H1 (cell line): ENCODE measurements at regions not wholly inside any gene's neighbourhood (a gene's known extent, or its start where the extent isn't known, plus 50 kb on each side); places are given as distances from the start of the nearest gene placed in this dataset.

Experiments
- CTCF ChIA-PET: fragments of 300-600 bp; sonication (Branson Sonifier 250); formaldehyde crosslinking; loops from one replicate; lab custom pipeline; 2021; ENCODE audit not compliant: partially characterized antibody; lab: Charles Lee
- POLR2A ChIA-PET: fragments of 300-600 bp; sonication (Branson Sonifier 250); formaldehyde crosslinking; loops from one replicate; lab custom pipeline; 2021; ENCODE audit warnings: inconsistent platforms; ENCODE audit not compliant: partially characterized antibody; lab: Charles Lee
- DNase-seq, 2 experiments: peaks; one replicate each; pipeline versions ENCODE4 v3.0.0 to v3.0.0-alpha.2; 2010 to 2022; ENCODE audit warnings: low spot score in 2 of 2, low read depth in 1 of 2, mixed read lengths in 1 of 2
- FAIRE-seq: peaks from 2 replicates; lab custom pipeline; 2011; peaks lifted over from hg19 to GRCh38; lab: Jason Lieb, UNC
- H2AFZ ChIP-seq: 2 replicates; pipeline ENCODE4 v1.8.1; 2012; ENCODE audit warnings: low read length, inconsistent platforms
- H2AK5ac ChIP-seq: 2 replicates; pipeline ENCODE4 v1.6.1; 2013; ENCODE audit warnings: low read depth, low read length
- H2BK120ac ChIP-seq: replicated peaks from 2 replicates; pipeline ENCODE3; 2013; ENCODE audit warnings: low read depth, low read length, inconsistent platforms
- H2BK12ac ChIP-seq: 2 replicates; pipeline ENCODE4 v1.6.1; 2013; ENCODE audit warnings: low read depth, low read length
- H2BK15ac ChIP-seq: 2 replicates; pipeline ENCODE4 v1.6.1; 2013; ENCODE audit warnings: low read length
- H2BK20ac ChIP-seq: 2 replicates; pipeline ENCODE4 v1.6.1; 2013; ENCODE audit warnings: low read length
- H2BK5ac ChIP-seq: 2 replicates; pipeline ENCODE4 v1.6.1; 2013; ENCODE audit warnings: low read depth, low read length
- H3K14ac ChIP-seq: 2 replicates; pipeline ENCODE4 v1.6.1; 2013; ENCODE audit warnings: inconsistent platforms; ENCODE audit not compliant: insufficient read length
- H3K18ac ChIP-seq: 2 replicates; pipeline ENCODE4 v1.6.1; 2013; ENCODE audit warnings: low read length; ENCODE audit errors: extremely low read depth
- H3K23ac ChIP-seq: 2 replicates; pipeline ENCODE4 v1.6.1; 2013; ENCODE audit warnings: inconsistent platforms; ENCODE audit not compliant: insufficient read length
- H3K23me2 ChIP-seq: 2 replicates; pipeline ENCODE4 v1.6.1; 2013; ENCODE audit warnings: low read depth, low read length
- H3K27ac ChIP-seq: 2 replicates; pipeline ENCODE4 v1.6.1; 2011; ENCODE audit warnings: low read depth, low read length, inconsistent platforms
- H3K27me3 ChIP-seq, 4 experiments: replicated peaks in 1 of 4; 1 replicate in 1 of 4; 2 replicates in 3 of 4; pipeline versions ENCODE4 v1.6.1 to v1.8.1; 2011 to 2013; ENCODE audit warnings: low read length in 3 of 4, mild to moderate bottlenecking in 3 of 4, inconsistent platforms in 2 of 4, mixed read lengths in 2 of 4, moderate library complexity in 1 of 4; ENCODE audit not compliant: control insufficient read depth in 3 of 4, insufficient read depth in 3 of 4; ENCODE audit errors: extremely low read depth in 1 of 4
- H3K36me3 ChIP-seq, 4 experiments: 2 replicates each; pipeline versions ENCODE4 v1.6.1 to v1.8.1; 2011 to 2013; ENCODE audit warnings: mild to moderate bottlenecking in 4 of 4, low read length in 3 of 4, moderate library complexity in 2 of 4, control low read depth in 1 of 4, inconsistent platforms in 1 of 4; ENCODE audit not compliant: insufficient read depth in 4 of 4, control insufficient read depth in 2 of 4
- H3K4ac ChIP-seq: replicated peaks from 2 replicates; pipeline ENCODE3; 2013; ENCODE audit warnings: low read length, low read depth, mixed read lengths, inconsistent platforms; ENCODE audit not compliant: insufficient read length
- H3K4me1 ChIP-seq, 4 experiments: replicated peaks in 1 of 4; 1 replicate in 1 of 4; 2 replicates in 3 of 4; pipeline versions ENCODE4 v1.6.1 to v1.8.1; 2011 to 2013; ENCODE audit warnings: low read length in 3 of 4, inconsistent platforms in 2 of 4, mixed read lengths in 1 of 4; ENCODE audit not compliant: insufficient read depth in 4 of 4, control insufficient read depth in 3 of 4
- H3K4me2 ChIP-seq, 2 experiments: 2 replicates each; pipeline versions ENCODE4 v1.6.1 to v1.8.1; 2011 to 2013; ENCODE audit warnings: low read depth in 2 of 2, low read length in 2 of 2, control low read depth in 1 of 2, inconsistent platforms in 1 of 2, mild to moderate bottlenecking in 1 of 2; ENCODE audit not compliant: insufficient read depth in 1 of 2
- H3K4me3 ChIP-seq, 4 experiments: fragments of 200-600, 300-600 bp in 1 of 4; sonication (generic), shearing (Covaris generic), sonication (Bioruptor Twin) in 1 of 4; 2 replicates each; pipeline versions ENCODE4 v1.5.1 to v1.8.1; 2011 to 2016; ENCODE audit warnings: low read length in 4 of 4, low read depth in 3 of 4, control low read depth in 2 of 4, inconsistent platforms in 2 of 4, mild to moderate bottlenecking in 2 of 4, mixed read lengths in 1 of 4, moderate library complexity in 1 of 4; ENCODE audit not compliant: insufficient read depth in 2 of 4; ENCODE audit errors: extremely low read depth in 1 of 4
- H3K56ac ChIP-seq: replicated peaks from 2 replicates; pipeline ENCODE3; 2013; ENCODE audit warnings: low read depth, mild to moderate bottlenecking, mixed read lengths, low read length, inconsistent platforms; ENCODE audit not compliant: insufficient read length
- H3K79me1 ChIP-seq: 2 replicates; pipeline ENCODE4 v1.6.1; 2013; ENCODE audit warnings: low read depth, low read length, control low read depth
- H3K79me2 ChIP-seq, 2 experiments: 2 replicates each; pipeline versions ENCODE4 v1.6.1 to v1.8.1; 2012 to 2013; ENCODE audit warnings: low read length in 2 of 2, mild to moderate bottlenecking in 2 of 2, inconsistent platforms in 1 of 2; ENCODE audit not compliant: insufficient read depth in 2 of 2, control insufficient read depth in 1 of 2
- H3K9ac ChIP-seq, 4 experiments: replicated peaks in 1 of 4; 1 replicate in 1 of 4; 2 replicates in 3 of 4; pipeline versions ENCODE4 v1.6.1 to v1.8.1; 2011 to 2013; ENCODE audit warnings: low read depth in 3 of 4, low read length in 3 of 4, control low read depth in 2 of 4, mild to moderate bottlenecking in 2 of 4, moderate library complexity in 2 of 4, inconsistent platforms in 1 of 4; ENCODE audit errors: extremely low read depth in 1 of 4
- H3K9me3 ChIP-seq, 2 experiments: 2 replicates each; pipeline versions ENCODE4 v1.6.1 to v1.8.1; 2012 to 2013; ENCODE audit warnings: mild to moderate bottlenecking in 2 of 2, moderate library complexity in 2 of 2, control low read depth in 1 of 2, inconsistent platforms in 1 of 2, low read depth in 1 of 2, low read length in 1 of 2, mixed read lengths in 1 of 2; ENCODE audit not compliant: insufficient read depth in 2 of 2
- H4K20me1 ChIP-seq, 2 experiments: replicated peaks in 1 of 2; 2 replicates each; pipeline versions ENCODE3 to v1.8.1; 2011 to 2013; ENCODE audit warnings: inconsistent platforms in 2 of 2, low read length in 2 of 2, mild to moderate bottlenecking in 1 of 2; ENCODE audit not compliant: insufficient read depth in 2 of 2, control insufficient read depth in 1 of 2
- H4K5ac ChIP-seq: 2 replicates; pipeline ENCODE4 v1.6.1; 2013; ENCODE audit warnings: low read length, low read depth, mixed read lengths, inconsistent platforms; ENCODE audit not compliant: insufficient read length
- H4K8ac ChIP-seq: 2 replicates; pipeline ENCODE4 v1.8.0; 2013; ENCODE audit warnings: mild to moderate bottlenecking, moderate library complexity, low read length, inconsistent platforms; ENCODE audit not compliant: insufficient read depth; ENCODE audit errors: extremely low read depth
- H4K91ac ChIP-seq: replicated peaks from 2 replicates; pipeline ENCODE3; 2013; ENCODE audit warnings: low read length, mixed read lengths, inconsistent platforms; ENCODE audit not compliant: insufficient read length
- CBX8 ChIP-seq: fragments of 300-800, 300-1000 bp; sonication (generic); IDR thresholded peaks from 2 replicates; pipeline ENCODE4 v1.7.1; 2016; ENCODE audit warnings: low read depth, low read length, borderline replicate concordance
- RAD21 ChIP-seq, 2 experiments: IDR thresholded peaks in 1 of 2; conservative IDR thresholded peaks in 1 of 2; 2 replicates each; pipeline ENCODE4 v1.6.1; 2011; ENCODE audit warnings: low read depth in 2 of 2, low read length in 2 of 2, improper control_type of control experiment in 1 of 2, inconsistent platforms in 1 of 2, mild to moderate bottlenecking in 1 of 2, moderate library complexity in 1 of 2
- TEAD4 ChIP-seq: IDR thresholded peaks from 2 replicates; pipeline ENCODE4 v1.6.1; 2012; ENCODE audit warnings: low read depth, low read length, inconsistent platforms, mixed read lengths
- WGBS, 2 experiments: shearing (Covaris generic) in 1 of 2; methylation state at CpG; one replicate each; pipeline versions ENCODE4 v1.1.6 to v1.1.7; 2013 to 2015; ENCODE audit warnings: low lambda C conversion rate in 2 of 2, mixed read lengths in 2 of 2, inconsistent platforms in 1 of 2, low coverage in 1 of 2, missing lambda C conversion rate in 1 of 2; ENCODE audit not compliant: insufficient replicate concordance in 2 of 2, insufficient coverage in 1 of 2, insufficient read length in 1 of 2; ENCODE audit errors: extremely low coverage in 1 of 2, missing lambda C conversion rate in 1 of 2; 5-methylcytosine and 5-hydroxymethylcytosine counted together

GRCh38 chr2:41329040-41329439 is 718.8 kb upstream of the PKDCC start:
- H4K8ac ChIP-seq = no peak overlapping the region
- TF ChIP-seq RAD21 (IDR thresholded peaks at IDR 0.05 in 1 of 2, conservative IDR thresholded peaks at IDR 0.05 in 1 of 2; ENCODE audit: low read depth in 2 of 2, low read length in 2 of 2) (no peak), TEAD4 (no peak), CBX8 (no peak)
- H3K56ac ChIP-seq = no peak overlapping the region
- POLR2A ChIA-PET = no interaction called here
- no peaks in the 10 kb centered on the region for H3K79me2 ChIP-seq
- H3K36me3 ChIP-seq = no peaks in the 10 kb centered on the region
- no peak for FAIRE-seq
- peaks cover 0 to under 1% of the 10 kb centered on the region in 2 experiments; a peak in 2 of 4 replicates for H3K9me3 ChIP-seq
- H3K27ac ChIP-seq = no peak overlapping the region
- no peak overlapping the region for H2BK15ac ChIP-seq
- no peaks in the 10 kb centered on the region; a peak in 1 of 7 replicates for H3K4me1 ChIP-seq
- no peak overlapping the region for H2BK5ac ChIP-seq
- H2BK20ac ChIP-seq = no peak overlapping the region
- H3K79me1 ChIP-seq = no peaks in the 10 kb centered on the region
- H3K18ac ChIP-seq = no peak overlapping the region
- CTCF ChIA-PET = no interaction called here
- H4K5ac ChIP-seq = no peak overlapping the region
- 63% methylated on average over 3 of the region's 3 CpGs; no CpG with 5 or more reads in 1 of the 2 experiments for WGBS, 2 experiments
- no peak for DNase-seq
- H3K23me2 ChIP-seq = no peaks in the 10 kb centered on the region
- no peak overlapping the region for H3K23ac ChIP-seq
- no peak overlapping the region for H3K9ac ChIP-seq
- H3K27me3 ChIP-seq = no peaks in the 10 kb centered on the region
- no peak overlapping the region for H3K4me3 ChIP-seq
- H3K14ac ChIP-seq = no peak overlapping the region
- no peaks in the 10 kb centered on the region for H4K20me1 ChIP-seq
- no peak overlapping the region for H2BK120ac ChIP-seq
- no peak overlapping the region for H2AFZ ChIP-seq
- H3K4me2 ChIP-seq = no peak overlapping the region
- no peak overlapping the region for H2BK12ac ChIP-seq
- H2AK5ac ChIP-seq = no peak overlapping the region
- H3K4ac ChIP-seq = no peak overlapping the region
- no peak overlapping the region for H4K91ac ChIP-seq
